Hematopoietic multipotent progenitor cell (in vitro differentiated cells): ENCODE measurements at regions not wholly inside any gene's neighbourhood (a gene's known extent, or its start where the extent isn't known, plus 50 kb on each side); places are given as distances from the start of the nearest gene placed in this dataset.
"Not testable (repeated sequence)": the region's sequence is repeated elsewhere in the genome, so short reads cannot be mapped to it uniquely, and the experiment has no call there.

Experiments used
- DNase-seq, 3 donors: peaks; one replicate each; pipeline ENCODE4 v3.0.0-alpha.2; 2011 to 2015; ENCODE audit warnings: low read depth in 2 of 3, low spot score in 2 of 3

DNA sequence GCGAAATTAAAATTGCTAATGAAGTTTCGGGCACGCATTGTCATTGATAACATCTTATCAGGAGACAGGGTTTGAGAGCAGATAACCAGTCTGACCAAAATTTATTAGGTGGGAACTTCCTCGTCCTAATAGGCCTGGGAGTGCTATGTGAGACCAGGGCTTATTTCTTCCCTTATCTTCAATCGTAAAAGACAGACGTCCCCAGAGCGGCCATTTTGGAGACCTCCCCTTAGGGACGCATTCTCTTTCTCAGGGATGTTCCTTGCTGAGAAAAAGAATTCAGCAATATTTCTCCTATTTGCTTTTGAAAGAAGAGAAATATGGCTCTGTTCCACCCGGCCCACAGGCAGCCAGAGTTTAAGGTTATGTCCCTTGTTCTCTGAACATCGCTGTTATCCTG lies 184.7 kb downstream of the OSTF1 start:
- DNase-seq, result not testable (repeated sequence)

GRCh38 chr9:75274781-75275180 lies 186.5 kb downstream of the OSTF1 start:
- DNase-seq, result no peak

DNA sequence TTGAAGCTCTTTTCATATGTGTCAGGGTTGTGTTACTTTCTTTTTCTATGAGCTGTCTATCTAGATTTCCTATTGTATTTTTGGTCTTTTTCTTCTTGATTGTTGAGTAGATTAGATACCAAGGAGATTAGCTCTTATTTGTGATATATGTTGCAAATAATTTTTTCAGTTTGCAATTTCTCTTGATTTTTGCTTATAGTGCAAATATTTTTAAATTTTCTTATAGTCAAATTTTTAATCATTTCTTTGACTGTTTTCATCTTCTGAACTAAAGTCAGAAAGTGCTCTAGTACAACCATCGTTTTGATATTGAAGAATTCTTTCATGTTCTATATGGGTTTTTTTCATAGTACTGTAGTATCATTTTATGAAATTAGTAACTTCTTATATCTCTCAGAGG lies 193.7 kb downstream of the OSTF1 start:
- DNase-seq, result no peak

DNA sequence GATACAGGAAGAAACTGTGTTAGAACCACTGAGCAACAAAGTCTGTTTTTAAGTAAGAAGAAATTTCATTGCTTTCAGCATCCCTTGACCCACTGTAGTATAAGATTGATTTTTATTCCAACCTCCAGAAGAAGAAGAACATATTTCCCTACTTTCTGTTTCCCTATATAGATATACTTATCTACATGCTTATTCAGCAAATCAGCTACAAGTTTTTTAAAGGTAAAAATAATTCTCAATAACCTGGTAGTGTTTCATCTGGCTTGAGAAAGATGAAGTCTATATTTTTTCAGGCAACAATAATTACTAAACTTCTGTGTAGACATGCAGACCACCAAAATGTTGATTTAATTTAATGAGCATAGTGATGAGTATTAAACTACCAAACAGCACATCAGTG lies 201.0 kb downstream of the OSTF1 start:
- DNase-seq, result no peak

DNA sequence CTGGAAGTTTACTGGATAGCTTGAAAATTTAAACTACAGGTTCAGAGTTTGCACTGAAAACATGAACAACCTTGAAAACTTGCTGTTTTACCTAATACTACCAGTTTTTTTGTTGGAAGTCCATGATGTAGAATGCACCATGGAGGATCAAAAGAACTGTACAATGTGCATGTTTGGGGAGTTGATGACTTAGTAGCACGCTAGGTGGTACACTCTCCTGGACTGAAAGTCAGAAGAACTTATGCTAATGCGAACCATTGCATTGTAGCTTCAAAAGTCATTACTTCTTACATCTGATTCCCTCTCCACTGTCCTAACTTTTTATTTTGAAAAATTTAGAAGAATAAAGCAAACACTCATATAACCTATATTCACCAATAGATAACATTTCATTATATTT lies 211.0 kb downstream of the OSTF1 start:
- no peak for DNase-seq

- DNase-seq, result peak in 1 of 3 donors; percentile 5
These were observed 245.3 kb downstream of the OSTF1 start for GRCh38 chr9:75333624-75334023.

GRCh38 chr9:75358846-75359245 lies 270.5 kb downstream of the OSTF1 start:
- no peak for DNase-seq

GRCh38 chr9:75359638-75360037 lies 271.3 kb downstream of the OSTF1 start:
- no peak for DNase-seq

DNA sequence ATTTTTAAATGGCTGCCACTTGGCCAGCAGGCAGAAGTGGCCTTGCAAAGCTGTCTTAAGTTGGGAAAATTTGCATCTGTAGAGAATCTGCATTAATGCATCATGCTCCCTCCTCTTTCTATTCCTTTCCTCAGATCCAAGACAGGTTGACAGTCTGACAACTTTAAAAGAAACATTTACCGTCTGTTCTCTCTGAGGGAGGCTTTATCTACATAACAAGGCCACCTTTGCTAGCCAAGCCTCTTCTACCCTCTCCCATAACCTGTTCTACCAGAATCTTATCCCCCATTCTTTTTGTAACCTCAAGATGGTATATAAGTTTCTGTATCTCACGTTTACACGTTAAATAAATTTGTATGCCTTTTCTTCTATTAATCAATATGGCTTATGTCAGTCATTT lies 271.9 kb downstream of the OSTF1 start:
- DNase-seq, result no peak

GRCh38 chr9:75362446-75362845 lies 274.1 kb downstream of the OSTF1 start:
- DNase-seq, result not testable (repeated sequence)

GRCh38 chr9:75365196-75365595 lies 276.9 kb downstream of the OSTF1 start:
- no peak for DNase-seq

DNA sequence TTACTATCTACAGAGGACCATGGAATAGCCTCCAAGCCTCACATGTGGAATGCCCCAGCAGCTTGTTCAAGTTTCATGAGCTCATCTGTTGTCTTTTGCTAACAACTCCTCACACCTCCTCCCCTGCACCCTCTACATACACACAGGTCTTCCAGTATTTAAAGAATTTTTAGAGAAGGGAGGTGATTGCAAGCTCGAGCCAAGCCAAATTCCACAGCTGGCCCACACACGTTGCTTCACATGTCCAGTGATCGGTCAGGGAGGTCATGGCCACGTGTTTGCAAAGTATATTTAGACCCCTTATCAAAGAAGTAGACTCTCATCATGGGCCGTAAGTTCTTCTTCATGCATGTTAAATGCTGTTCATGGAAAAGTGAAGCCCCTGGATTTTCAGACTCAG lies 281.7 kb downstream of the OSTF1 start:
- no peak for DNase-seq

DNA sequence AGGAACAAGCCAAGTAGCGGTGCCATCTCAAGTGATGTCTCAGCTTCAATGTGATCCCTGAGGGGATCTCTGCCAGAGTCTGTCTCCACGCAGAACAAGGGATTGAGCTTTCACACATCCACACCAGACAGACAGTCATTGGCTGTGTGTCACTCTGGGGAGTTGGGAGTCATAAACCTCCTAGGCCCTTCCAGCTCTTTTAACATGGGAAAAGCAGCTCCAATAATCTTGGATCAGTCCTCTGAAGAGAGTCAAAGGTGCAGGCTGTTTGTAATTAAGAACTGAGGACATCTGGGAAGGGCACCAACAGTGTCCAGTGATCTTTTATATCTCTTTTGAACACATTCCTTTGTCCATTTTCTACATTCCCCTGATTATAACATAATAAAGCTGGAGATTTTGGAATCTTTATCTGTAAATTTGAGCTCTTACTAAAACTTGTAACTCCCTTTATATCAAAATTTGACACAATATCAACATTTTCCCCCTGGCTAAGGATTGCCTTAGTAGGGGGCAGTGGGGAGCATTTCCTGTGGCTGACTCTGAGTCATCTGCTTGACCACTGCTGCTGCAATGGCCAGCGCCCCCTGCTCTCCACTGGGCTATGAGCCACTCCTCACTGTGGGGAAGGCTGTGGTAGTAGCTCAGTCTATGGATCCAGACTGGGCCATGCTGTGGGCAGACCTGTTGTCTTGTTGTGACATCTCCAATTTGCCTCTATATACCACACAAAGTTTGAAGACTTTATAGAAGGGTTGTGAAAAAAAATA lies 284.4 kb downstream of the OSTF1 start:
- DNase-seq, result no peak

DNA sequence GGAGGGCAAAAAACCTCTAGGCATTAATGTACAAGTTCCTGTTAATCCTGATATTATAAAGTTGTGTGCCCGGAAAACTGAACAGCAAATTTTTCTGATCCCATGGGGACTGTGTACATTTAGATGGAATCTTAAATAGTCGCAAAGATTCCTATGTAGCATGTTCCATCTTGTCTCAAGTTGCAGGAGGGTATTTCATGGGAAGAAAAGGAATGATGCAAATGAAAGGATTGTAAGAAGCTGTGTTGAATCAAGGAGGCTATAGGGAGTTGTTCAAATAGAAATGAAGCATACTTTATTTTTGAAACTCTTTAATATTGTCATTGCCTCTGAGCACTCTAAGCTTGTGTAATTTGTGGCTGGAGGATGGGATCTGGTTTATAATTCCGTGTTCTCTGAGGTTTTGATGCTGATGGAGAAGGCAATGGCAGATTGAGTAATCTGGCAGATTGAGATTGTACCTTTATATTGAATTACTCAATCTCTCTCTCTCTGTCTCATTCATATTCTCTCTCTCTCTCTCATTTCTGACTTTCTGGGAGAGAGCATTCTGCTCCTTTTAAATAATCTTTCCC lies 288.5 kb downstream of the OSTF1 start:
- no peak for DNase-seq

DNA sequence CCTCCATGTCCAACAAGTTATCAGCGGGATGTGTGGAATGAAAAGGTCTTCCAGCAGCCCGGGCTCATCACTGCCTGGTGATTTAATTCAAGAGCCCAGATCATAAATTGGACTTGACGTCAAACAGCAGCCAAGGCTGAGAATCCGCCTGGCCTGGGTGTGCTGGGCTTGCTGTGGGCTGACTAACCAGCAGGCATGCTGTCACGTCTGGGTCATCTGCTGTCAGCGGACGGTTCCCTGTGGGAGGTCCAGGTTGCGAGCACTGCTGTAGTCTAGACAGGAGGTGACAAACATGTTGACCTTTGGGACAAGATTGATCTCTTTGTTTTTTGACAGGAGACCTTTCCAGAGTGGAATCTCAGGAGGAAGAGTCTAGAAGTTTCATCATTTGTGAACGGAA lies 289.7 kb downstream of the OSTF1 start:
- no peak for DNase-seq

DNA sequence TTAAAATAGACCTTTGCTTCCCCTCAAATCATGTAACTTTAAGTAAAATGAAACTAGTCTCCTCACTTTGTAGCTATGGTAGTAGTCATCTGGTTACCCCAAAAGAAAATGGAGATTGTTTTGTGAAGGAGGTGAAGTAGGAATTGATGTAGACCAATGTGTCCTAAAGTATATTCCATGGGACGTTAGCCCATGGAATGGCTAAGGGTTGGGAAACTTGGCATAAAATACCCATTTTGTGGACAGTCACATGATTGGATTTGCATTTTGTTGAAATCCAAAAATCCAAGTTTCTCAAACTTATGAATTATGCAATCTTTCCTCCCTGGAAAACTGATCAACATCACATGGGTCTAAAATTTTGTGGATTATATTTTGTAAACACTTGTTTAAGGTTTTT lies 290.6 kb downstream of the OSTF1 start:
- no peak for DNase-seq

DNA sequence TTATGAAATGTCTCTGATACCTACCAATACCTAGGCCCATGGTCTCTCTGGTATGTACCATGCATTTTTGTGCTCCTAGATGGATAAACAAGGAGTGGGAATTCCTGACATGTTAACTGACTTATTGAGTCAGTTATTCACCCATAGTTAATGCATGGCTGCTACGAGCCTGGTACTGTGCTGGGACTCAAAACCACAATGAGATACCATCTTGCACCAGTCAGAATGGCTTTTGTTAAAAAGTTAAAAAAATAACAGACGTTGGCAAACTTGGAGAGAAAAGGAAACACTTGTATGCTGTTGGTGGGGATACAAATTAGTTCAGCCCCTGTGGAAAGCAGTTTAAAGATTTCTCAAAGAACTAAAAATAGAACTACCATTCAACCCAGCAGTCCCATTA lies 293.8 kb downstream of the OSTF1 start:
- DNase-seq, result no peak

GRCh38 chr9:75383420-75384034 lies 295.2 kb downstream of the OSTF1 start:
- not testable (repeated sequence) for DNase-seq

DNA sequence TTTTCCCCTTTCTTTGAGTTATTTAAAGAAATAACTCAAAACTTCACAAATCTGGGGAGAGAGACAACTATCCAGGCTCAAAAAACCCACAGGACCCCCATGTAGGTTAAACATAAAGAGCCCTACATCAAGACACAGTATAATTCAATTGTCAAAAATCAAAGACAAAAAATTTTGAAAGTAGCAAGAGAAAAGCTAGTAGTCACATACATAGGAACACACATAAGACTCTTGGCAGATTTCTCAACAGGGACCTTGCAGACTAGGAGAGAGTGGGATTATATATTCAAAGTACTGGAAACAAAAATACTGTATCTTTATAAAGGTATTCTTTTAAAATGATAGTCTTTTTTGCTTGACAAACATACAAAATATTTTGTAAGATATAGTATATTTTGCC lies 296.9 kb downstream of the OSTF1 start:
- no peak for DNase-seq

- no peak for DNase-seq
These were observed 300.8 kb downstream of the OSTF1 start for GRCh38 chr9:75389101-75389500.

DNA sequence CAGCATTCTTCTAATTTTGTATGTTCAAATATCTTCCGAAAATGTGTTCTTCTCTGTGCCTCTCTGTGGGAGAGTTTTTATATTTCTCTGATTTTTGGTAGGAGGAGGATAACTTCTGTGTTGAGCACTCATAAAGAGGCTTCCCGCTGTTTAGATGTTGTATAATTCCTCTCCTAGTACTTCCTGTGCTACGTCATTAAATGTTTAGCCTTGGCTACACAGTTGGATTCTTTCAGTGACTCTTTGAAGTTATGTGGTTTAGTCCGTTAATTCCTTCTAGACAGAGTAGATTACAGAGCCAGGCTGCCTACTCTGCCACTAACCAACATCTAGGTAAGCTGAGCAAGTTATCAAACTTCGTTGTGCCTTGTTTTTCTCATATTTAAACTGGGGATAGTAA lies 302.6 kb downstream of the OSTF1 start:
- no peak for DNase-seq

GRCh38 chr9:75391497-75391896 lies 303.2 kb downstream of the OSTF1 start:
- DNase-seq, result no peak
